Suprapubic skin (tissue), 4 donors: ENCODE measurements at regions not wholly inside any gene's neighbourhood (a gene's known extent, or its start where the extent isn't known, plus 50 kb on each side); places are given as distances from the start of the nearest gene placed in this dataset.

Experiments used
- DNase-seq, 2 donors: peaks; one replicate each; pipeline ENCODE4 v3.0.0-alpha.2; 2019; ENCODE audit warnings: low spot score in 2 of 2
- H3K27ac ChIP-seq: fragments of 200-600 bp; sonication (generic); one replicate; pipeline ENCODE4 v1.5.1; 2019
- H3K27me3 ChIP-seq: fragments of 200-600 bp; sonication (generic); one replicate; pipeline ENCODE4 v1.5.1; 2019
- H3K36me3 ChIP-seq: fragments of 200-600 bp; sonication (generic); one replicate; pipeline ENCODE4 v1.5.1; 2019
- H3K4me1 ChIP-seq: fragments of 200-600 bp; sonication (generic); one replicate; pipeline ENCODE4 v1.5.1; 2019
- H3K4me3 ChIP-seq: fragments of 200-600 bp; sonication (generic); one replicate; pipeline ENCODE4 v1.5.1; 2019; ENCODE audit warnings: mild to moderate bottlenecking
- H3K9me3 ChIP-seq: fragments of 200-600 bp; sonication (generic); one replicate; pipeline ENCODE4 v1.5.1; 2019
- EP300 ChIP-seq: sonication (generic); formaldehyde crosslinking; IDR thresholded peaks from one replicate; pipeline ENCODE4 v1.6.1; 2017; ENCODE audit warnings: antibody characterized with exemption
- POLR2A ChIP-seq, 2 donors: fragments of 450-650 bp; IDR thresholded peaks; one replicate each; pipeline ENCODE4 v1.6.1; 2017; ENCODE audit warnings: antibody characterized with exemption in 2 of 2, mild to moderate bottlenecking in 2 of 2, moderate library complexity in 2 of 2
- POLR2AphosphoS5 ChIP-seq, 3 donors: sonication (generic); formaldehyde crosslinking; IDR thresholded peaks; one replicate each; pipeline ENCODE4 v1.6.1; 2017; ENCODE audit warnings: antibody characterized with exemption in 3 of 3
- WGBS: methylation state at CpG from one replicate; pipeline ENCODE4 v1.1.5; 2018; 5-methylcytosine and 5-hydroxymethylcytosine counted together
- TF ChIP-seq, protein P1 (sequence below), 2 donors: fragments of 200-600 bp in 1 of 2; fragments of 450-650 bp in 1 of 2; sonication (generic) in 1 of 2; IDR thresholded peaks; one replicate each; pipeline ENCODE4 v1.5.1; 2016 to 2019; ENCODE audit warnings: antibody characterized with exemption in 2 of 2, mild to moderate bottlenecking in 1 of 2, moderate library complexity in 1 of 2

DNA sequence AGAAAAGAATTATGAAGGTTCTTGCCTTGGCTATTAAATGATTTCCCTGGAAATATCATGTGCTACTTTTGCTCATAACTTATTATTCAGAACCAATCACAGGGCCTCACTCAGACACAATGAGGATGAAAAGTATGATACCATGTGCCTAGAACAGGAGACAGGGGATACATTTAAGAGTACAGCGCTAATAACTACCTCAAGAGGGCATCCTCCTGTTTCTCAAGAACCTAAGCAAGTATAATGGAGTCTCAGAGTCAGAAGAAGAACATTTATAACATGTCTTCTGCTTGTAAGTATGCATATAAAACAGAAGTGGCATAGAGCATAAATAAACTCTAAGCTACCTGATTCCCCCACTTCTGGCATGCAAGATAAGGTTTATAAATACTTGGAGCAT lies 125.4 kb upstream of the MME start:
- no peaks in the 10 kb centered on the region for H3K4me1 ChIP-seq
- H3K9me3 ChIP-seq, result no peaks in the 10 kb centered on the region
- no peaks in the 10 kb centered on the region for H3K27me3 ChIP-seq
- DNase-seq, result no peak
- TF ChIP-seq POLR2AphosphoS5 (IDR thresholded peaks at IDR 0.05) (no peak), EP300 (no peak), POLR2A (IDR thresholded peaks at IDR 0.05) (no peak)
- TF ChIP-seq, protein P1, sequence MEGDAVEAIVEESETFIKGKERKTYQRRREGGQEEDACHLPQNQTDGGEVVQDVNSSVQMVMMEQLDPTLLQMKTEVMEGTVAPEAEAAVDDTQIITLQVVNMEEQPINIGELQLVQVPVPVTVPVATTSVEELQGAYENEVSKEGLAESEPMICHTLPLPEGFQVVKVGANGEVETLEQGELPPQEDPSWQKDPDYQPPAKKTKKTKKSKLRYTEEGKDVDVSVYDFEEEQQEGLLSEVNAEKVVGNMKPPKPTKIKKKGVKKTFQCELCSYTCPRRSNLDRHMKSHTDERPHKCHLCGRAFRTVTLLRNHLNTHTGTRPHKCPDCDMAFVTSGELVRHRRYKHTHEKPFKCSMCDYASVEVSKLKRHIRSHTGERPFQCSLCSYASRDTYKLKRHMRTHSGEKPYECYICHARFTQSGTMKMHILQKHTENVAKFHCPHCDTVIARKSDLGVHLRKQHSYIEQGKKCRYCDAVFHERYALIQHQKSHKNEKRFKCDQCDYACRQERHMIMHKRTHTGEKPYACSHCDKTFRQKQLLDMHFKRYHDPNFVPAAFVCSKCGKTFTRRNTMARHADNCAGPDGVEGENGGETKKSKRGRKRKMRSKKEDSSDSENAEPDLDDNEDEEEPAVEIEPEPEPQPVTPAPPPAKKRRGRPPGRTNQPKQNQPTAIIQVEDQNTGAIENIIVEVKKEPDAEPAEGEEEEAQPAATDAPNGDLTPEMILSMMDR (IDR thresholded peaks at IDR 0.05), result no peak
- 52% methylated on average over 1 of the region's 1 CpG for WGBS
- H3K4me3 ChIP-seq, result no peak overlapping the region
- H3K36me3 ChIP-seq, result no peaks in the 10 kb centered on the region
- H3K27ac ChIP-seq, result no peak overlapping the region

DNA sequence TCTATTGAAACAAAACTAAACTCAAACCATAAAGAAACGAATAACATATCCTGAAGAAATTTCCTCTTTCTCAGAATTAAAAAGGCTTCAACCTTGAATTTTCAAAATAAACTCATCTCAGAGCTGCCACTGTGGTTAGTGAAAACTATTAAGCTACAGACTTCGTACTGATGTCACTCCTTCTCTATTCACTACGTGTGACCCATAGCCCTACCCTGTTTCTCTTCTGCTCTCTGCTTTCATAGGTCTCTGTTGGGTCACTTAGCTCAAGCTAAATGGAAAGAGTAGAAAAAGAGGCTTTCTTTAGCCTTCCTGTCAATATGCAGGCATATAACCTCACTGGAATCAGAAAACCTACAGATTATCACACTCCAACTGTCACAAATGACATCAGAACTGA lies 126.6 kb upstream of the MME start:
- Histone ChIP-seq H3K27ac (no peak overlapping the region), H3K4me1 (no peaks in the 10 kb centered on the region), H3K9me3 (no peaks in the 10 kb centered on the region), H3K27me3 (no peaks in the 10 kb centered on the region), H3K36me3 (no peaks in the 10 kb centered on the region), H3K4me3 (no peak overlapping the region)
- WGBS, result 75% methylated on average over 3 of the region's 3 CpGs
- TF ChIP-seq EP300 (no peak), POLR2AphosphoS5 (IDR thresholded peaks at IDR 0.05) (no peak), POLR2A (IDR thresholded peaks at IDR 0.05) (no peak)
- TF ChIP-seq, protein P1 (IDR thresholded peaks at IDR 0.05), result no peak
- DNase-seq, result no peak

DNA sequence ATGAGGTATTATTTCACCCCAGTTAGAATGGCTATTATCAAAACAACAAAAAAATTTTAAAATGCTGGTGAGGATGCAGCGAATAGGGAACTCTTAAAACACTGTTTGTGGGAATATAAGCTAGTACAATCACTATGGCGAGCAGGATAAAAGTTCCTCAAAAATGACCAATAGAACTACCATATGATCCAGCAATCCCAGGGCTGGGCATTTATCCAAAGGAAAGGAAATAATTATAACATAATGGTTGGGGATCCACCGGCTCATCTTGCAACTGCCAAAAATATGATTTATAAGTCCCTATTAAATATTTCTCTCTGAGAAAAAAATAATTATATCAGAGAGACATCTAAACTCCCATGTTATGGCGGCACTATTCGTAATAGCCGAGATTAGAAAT lies 127.6 kb upstream of the MME start:
- Histone ChIP-seq H3K9me3 (no peaks in the 10 kb centered on the region), H3K4me3 (no peak overlapping the region), H3K36me3 (no peaks in the 10 kb centered on the region), H3K27me3 (no peaks in the 10 kb centered on the region), H3K27ac (no peak overlapping the region), H3K4me1 (no peaks in the 10 kb centered on the region)
- 67% methylated on average over 6 of the region's 6 CpGs for WGBS
- TF ChIP-seq, protein P1 (IDR thresholded peaks at IDR 0.05), result no peak
- TF ChIP-seq POLR2AphosphoS5 (IDR thresholded peaks at IDR 0.05) (no peak), POLR2A (IDR thresholded peaks at IDR 0.05) (no peak), EP300 (no peak)
- DNase-seq, result no peak

DNA sequence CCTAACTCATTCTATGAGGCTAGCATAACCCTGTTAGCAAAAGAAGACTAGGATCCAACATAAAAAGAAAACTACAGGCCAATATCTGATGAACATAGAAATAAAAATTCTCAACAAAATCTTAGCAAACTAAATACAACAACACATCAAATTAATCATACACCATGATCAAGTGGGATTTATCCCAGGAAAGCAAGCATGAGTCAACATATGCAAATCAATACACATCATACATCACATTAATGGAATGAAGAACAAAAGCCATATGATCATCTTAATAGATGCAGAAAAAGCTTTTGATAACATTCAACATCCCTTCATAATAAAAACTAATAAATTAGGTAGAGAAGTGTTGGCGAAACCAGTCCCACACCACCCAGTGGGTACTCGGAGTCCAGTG lies 136.1 kb upstream of the MME start:
- no peak for DNase-seq
- Histone ChIP-seq H3K4me3 (no peak overlapping the region), H3K4me1 (no peaks in the 10 kb centered on the region), H3K9me3 (no peaks in the 10 kb centered on the region), H3K27me3 (no peaks in the 10 kb centered on the region), H3K36me3 (no peaks in the 10 kb centered on the region), H3K27ac (no peak overlapping the region)
- whole genome bisulfite sequencing, result 91% methylated on average over 2 of the region's 2 CpGs
- TF ChIP-seq POLR2A (IDR thresholded peaks at IDR 0.05), result no peak
- TF ChIP-seq, protein P1 (IDR thresholded peaks at IDR 0.05), result no peak
- TF ChIP-seq POLR2AphosphoS5 (IDR thresholded peaks at IDR 0.05), result no peak
- no peak for TF ChIP-seq EP300

DNA sequence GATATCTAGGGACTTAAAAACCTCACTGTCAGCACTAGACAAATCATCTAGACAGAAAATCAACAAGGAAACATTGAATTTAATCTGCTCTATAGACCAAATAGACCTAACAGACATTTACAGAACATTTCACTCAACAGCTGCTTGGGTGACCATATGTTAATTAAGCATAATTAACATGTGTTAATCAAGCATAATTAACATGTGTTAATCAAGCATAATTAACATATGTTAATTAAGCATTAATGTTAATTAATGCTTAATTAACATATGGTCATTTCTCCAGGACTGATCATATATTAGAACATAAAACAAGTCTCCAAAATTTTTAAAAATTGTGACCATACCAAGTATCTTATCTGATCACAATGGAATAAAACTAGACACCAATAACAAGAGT lies 137.3 kb upstream of the MME start:
- Histone ChIP-seq H3K9me3 (no peaks in the 10 kb centered on the region), H3K36me3 (no peaks in the 10 kb centered on the region), H3K4me3 (no peak overlapping the region), H3K27me3 (no peaks in the 10 kb centered on the region), H3K27ac (no peak overlapping the region), H3K4me1 (no peaks in the 10 kb centered on the region)
- no peak for TF ChIP-seq EP300
- no peak for TF ChIP-seq POLR2A (IDR thresholded peaks at IDR 0.05)
- TF ChIP-seq POLR2AphosphoS5 (IDR thresholded peaks at IDR 0.05), result no peak
- TF ChIP-seq, protein P1 (IDR thresholded peaks at IDR 0.05), result no peak
- DNase-seq, result no peak
